ENCODE measurements at regions not wholly inside any gene's neighbourhood (a gene's known extent, or its start where the extent isn't known, plus 50 kb on each side); places are given as distances from the start of the nearest gene placed in this dataset.

- no peak for DNase-seq
Observed at GRCh38 chr2:118696786-118697465, 150.5 kb downstream of the EN1 start.

GRCh38 chr2:118693287-118693822 is 154.1 kb downstream of the EN1 start:
- DNase-seq, result no peak

GRCh38 chr2:118689874-118690273 is 157.6 kb downstream of the EN1 start:
- no peak for DNase-seq

- no peak for DNase-seq
Observed at GRCh38 chr2:118689456-118689855, 158.0 kb downstream of the EN1 start.

- DNase-seq, result no peak
Observed at GRCh38 chr2:118689033-118689432, 158.4 kb downstream of the EN1 start.

- no peak for DNase-seq
Observed at GRCh38 chr2:118687698-118688097, 159.8 kb downstream of the EN1 start.

GRCh38 chr2:118687192-118687591 is 160.3 kb downstream of the EN1 start:
- no peak for DNase-seq

GRCh38 chr2:118686346-118686745 is 161.1 kb downstream of the EN1 start:
- no peak for DNase-seq

- no peak for DNase-seq
Observed at GRCh38 chr2:118683460-118683859, 164.0 kb downstream of the EN1 start.

- no peak for DNase-seq
Observed at GRCh38 chr2:118678985-118679384, 168.5 kb downstream of the EN1 start.

- DNase-seq, result no peak
Observed at GRCh38 chr2:118677546-118677945, 169.9 kb downstream of the EN1 start.

- no peak for DNase-seq
Observed at GRCh38 chr2:118675531-118675930, 171.9 kb downstream of the EN1 start.

GRCh38 chr2:118672571-118673158 is 174.8 kb downstream of the EN1 start:
- no peak for DNase-seq

GRCh38 chr2:118671701-118672454 is 175.6 kb downstream of the EN1 start:
- DNase-seq, result no peak

- DNase-seq, result no peak
Observed at GRCh38 chr2:118670838-118671237, 176.6 kb downstream of the EN1 start.

GRCh38 chr2:118670276-118670675 is 177.2 kb downstream of the EN1 start:
- DNase-seq, result no peak

GRCh38 chr2:118669654-118670053 is 177.8 kb downstream of the EN1 start:
- DNase-seq, result no peak

- DNase-seq, result no peak
Observed at GRCh38 chr2:118668431-118669424, 178.7 kb downstream of the EN1 start.

GRCh38 chr2:118667964-118668363 is 179.5 kb downstream of the EN1 start:
- DNase-seq, result no peak

- no peak for DNase-seq
Observed at GRCh38 chr2:118667348-118667747, 180.1 kb downstream of the EN1 start.

GRCh38 chr2:118665784-118666529 is 181.5 kb downstream of the EN1 start:
- DNase-seq, result no peak

GRCh38 chr2:118661179-118661578 is 186.3 kb downstream of the EN1 start:
- DNase-seq, result no peak

All from CD4-positive, alpha-beta T cell treated with Interleukin-17A for 4 hours (primary cell).